ENCODE measurements at regions not wholly inside any gene's neighbourhood (a gene's known extent, or its start where the extent isn't known, plus 50 kb on each side); places are given as distances from the start of the nearest gene placed in this dataset.

DNA sequence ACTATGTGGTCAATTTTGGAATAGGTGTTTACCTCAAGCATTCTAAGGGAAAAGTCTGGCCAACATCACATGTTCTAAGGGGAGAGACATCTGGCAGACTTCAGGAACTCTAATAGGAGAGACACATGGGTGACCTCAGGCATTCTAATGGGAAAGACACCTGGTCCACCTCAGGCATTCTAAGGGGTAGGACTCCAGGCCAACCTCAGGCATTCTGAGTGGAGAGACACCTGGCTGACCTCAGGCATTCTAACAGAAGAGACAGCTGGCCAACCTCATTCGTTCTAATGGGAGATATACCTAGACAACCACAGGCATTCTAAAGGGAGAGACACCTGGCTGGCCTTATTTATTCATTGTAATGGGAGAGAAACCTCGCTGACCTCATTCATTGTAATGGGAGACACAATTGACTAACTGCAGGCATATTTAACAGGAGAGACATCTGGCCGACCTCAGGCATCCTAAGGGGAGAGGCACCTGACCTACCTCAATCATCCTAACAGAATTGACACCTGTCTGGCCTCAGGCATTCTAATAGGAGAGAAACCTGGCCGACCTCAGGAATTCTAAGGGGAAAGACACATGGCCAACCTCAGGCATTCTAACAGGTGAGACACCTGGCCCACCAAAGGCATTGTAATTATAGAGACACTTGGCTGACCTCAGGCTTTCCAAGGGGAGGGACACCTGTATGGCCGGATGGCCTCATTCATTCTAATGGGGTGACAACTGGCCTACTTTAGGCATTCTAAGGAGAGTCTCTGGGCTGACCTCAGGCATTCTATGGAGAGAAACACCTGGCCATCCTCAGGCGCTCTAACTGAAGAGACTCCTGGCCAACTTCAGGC lies 1346.8 kb downstream of the UQCRFS1 start:
- TF ChIP-seq, protein P1, sequence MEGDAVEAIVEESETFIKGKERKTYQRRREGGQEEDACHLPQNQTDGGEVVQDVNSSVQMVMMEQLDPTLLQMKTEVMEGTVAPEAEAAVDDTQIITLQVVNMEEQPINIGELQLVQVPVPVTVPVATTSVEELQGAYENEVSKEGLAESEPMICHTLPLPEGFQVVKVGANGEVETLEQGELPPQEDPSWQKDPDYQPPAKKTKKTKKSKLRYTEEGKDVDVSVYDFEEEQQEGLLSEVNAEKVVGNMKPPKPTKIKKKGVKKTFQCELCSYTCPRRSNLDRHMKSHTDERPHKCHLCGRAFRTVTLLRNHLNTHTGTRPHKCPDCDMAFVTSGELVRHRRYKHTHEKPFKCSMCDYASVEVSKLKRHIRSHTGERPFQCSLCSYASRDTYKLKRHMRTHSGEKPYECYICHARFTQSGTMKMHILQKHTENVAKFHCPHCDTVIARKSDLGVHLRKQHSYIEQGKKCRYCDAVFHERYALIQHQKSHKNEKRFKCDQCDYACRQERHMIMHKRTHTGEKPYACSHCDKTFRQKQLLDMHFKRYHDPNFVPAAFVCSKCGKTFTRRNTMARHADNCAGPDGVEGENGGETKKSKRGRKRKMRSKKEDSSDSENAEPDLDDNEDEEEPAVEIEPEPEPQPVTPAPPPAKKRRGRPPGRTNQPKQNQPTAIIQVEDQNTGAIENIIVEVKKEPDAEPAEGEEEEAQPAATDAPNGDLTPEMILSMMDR (IDR thresholded peaks at IDR 0.05), result no peak
- TF ChIP-seq EP300 (IDR thresholded peaks at IDR 0.05), result no peak
- no peak for TF ChIP-seq POLR2A (IDR thresholded peaks at IDR 0.05)
- Histone ChIP-seq H3K4me3 (no peak overlapping the region), H3K9me3 (no peaks in the 10 kb centered on the region), H3K27ac (no peak overlapping the region), H3K36me3 (no peaks in the 10 kb centered on the region), H3K4me1 (ENCODE audit: insufficient read depth) (no peaks in the 10 kb centered on the region), H3K27me3 (no peaks in the 10 kb centered on the region)
- DNase-seq, result no peak
- WGBS, 3 donors, result 70 to 83% (median 82%) methylated on average over 6 of the region's 6 CpGs
- intact Hi-C loops (cut with DNase I), result no loop called here

DNA sequence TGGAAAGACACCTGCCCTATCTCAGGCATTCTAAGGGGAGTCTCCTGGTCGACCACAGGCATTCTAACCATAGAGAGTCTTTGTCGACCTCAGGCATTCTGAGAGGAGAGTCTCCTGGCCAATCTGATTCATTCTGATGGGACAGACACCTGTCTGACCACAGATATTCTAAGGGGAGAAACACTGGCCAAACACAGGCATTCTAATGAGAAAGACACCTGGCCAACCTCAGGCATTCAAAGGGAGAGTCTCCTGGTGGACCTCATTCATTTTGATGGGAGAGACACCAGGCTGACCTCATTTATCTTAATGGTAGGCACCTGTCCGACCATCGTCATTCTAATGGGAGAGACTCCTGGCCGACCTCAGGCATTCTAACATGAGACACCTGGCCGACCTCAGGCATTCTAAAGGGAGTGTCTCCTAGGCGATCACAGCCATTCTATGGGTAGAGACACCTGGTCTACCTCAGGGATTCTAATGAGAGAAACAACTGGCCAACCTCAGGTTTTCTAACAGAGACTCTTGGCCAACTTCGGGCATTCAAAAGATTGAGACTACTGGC lies 1351.5 kb downstream of the UQCRFS1 start:
- TF ChIP-seq EP300 (IDR thresholded peaks at IDR 0.05), result no peak
- TF ChIP-seq POLR2A (IDR thresholded peaks at IDR 0.05), result no peak
- TF ChIP-seq, protein P1 (IDR thresholded peaks at IDR 0.05), result no peak
- no peak overlapping the region for H3K27ac ChIP-seq
- intact Hi-C loops (cut with DNase I), result no loop called here
- WGBS, 3 donors, result 72 to 78% (median 74%) methylated on average over 8 of the region's 8 CpGs
- no peaks in the 10 kb centered on the region for H3K4me1 ChIP-seq (ENCODE audit: insufficient read depth)
- no peaks in the 10 kb centered on the region for H3K36me3 ChIP-seq
- H3K27me3 ChIP-seq, result no peaks in the 10 kb centered on the region
- no peak overlapping the region for H3K4me3 ChIP-seq
- no peak for DNase-seq
- H3K9me3 ChIP-seq, result peaks cover 0 to 8% of the 10 kb centered on the region in 2 donors

DNA sequence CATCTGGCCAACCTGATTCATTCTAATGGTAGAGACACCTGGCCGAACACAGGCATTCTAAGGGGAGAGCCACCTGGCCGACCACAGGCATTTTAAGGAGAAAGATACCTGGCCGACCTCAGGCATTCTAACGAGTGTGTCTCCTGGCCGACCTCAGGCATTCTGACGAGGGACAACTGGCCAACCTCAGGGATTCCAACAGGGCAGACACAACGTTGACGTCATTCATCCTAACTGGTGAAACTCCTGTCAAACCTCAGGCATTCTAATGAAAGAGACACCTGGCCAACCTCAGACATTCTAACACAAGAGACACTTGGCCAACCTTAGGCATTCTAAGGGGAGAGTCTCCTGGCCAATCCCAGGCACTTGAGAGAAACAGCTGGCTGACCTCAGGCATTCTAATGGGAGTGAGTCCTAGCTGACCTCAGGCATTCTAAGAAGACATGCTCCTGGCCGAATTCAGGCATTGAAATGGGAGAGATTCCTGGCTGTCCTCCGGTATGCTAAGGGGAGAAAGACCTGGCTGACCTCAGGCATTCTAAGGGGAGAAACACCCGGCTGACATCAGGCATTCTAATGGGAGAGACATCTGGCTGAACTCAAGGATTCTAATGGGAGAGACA lies 1352.5 kb downstream of the UQCRFS1 start:
- H3K4me1 ChIP-seq (ENCODE audit: insufficient read depth), result no peaks in the 10 kb centered on the region
- intact Hi-C loops (cut with DNase I), result no loop called here
- H3K27me3 ChIP-seq, result no peaks in the 10 kb centered on the region
- no peaks in the 10 kb centered on the region for H3K36me3 ChIP-seq
- H3K4me3 ChIP-seq, result no peak overlapping the region
- H3K9me3 ChIP-seq, result peaks cover 0 to 8% of the 10 kb centered on the region in 2 donors
- WGBS, 3 donors, result 87 to 91% (median 88%) methylated on average over 11 of the region's 11 CpGs
- no peak for DNase-seq
- TF ChIP-seq EP300 (IDR thresholded peaks at IDR 0.05), result no peak
- TF ChIP-seq, protein P1 (IDR thresholded peaks at IDR 0.05), result no peak
- no peak for TF ChIP-seq POLR2A (IDR thresholded peaks at IDR 0.05)
- no peak overlapping the region for H3K27ac ChIP-seq

DNA sequence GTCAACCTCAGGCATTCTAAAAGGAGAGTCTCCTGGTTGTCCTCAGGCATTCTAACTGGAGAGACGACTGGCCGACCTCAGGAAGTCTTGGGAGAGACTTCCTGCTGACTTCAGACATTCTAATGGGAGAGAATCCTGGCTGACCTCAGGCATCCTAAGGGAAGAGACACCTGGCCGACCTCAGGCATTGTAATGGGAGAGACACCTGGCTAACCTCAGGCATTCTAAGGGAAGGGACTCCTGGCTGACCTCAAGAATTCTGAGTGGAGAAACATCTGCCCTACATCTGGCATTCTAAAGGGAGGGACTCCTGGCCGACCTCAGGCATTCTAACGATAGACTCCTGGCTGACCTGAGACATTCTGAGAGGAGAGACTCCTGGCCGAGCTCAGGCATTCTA lies 1353.3 kb downstream of the UQCRFS1 start:
- no peaks in the 10 kb centered on the region for H3K36me3 ChIP-seq
- no peak overlapping the region for H3K4me3 ChIP-seq
- no peaks in the 10 kb centered on the region for H3K4me1 ChIP-seq (ENCODE audit: insufficient read depth)
- DNase-seq, result no peak
- peaks cover 0 to 8% of the 10 kb centered on the region in 2 donors for H3K9me3 ChIP-seq
- no peak overlapping the region for H3K27ac ChIP-seq
- WGBS, 3 donors, result 82 to 89% (median 87%) methylated on average over 6 of the region's 6 CpGs
- H3K27me3 ChIP-seq, result no peaks in the 10 kb centered on the region
- TF ChIP-seq, protein P1 (IDR thresholded peaks at IDR 0.05), result no peak
- TF ChIP-seq POLR2A (IDR thresholded peaks at IDR 0.05), result no peak
- no peak for TF ChIP-seq EP300 (IDR thresholded peaks at IDR 0.05)
- intact Hi-C loops (cut with DNase I), result no loop called here
